ENCODE measurements at regions not wholly inside any gene's neighbourhood (a gene's known extent, or its start where the extent isn't known, plus 50 kb on each side); places are given as distances from the start of the nearest gene placed in this dataset.
A peak's percentile ranks its signal among the peaks of the same experiment; 100 is the strongest.

- Mint-ChIP-seq H3K36me3 (ENCODE audit: low read depth) (no peaks in the 10 kb centered on the region), H3K4me1 (no peaks in the 10 kb centered on the region), H3K27ac (no peak overlapping the region), H3K27me3 (peaks cover 19% of the 10 kb centered on the region), H3K9me3 (no peaks in the 10 kb centered on the region), H3K4me3 (no peak overlapping the region)
- ChIA-PET CTCF (no interaction called here), POLR2A (no interaction called here)
- no peak for DNase-seq
Measured at GRCh38 chr1:60994828-60995492, 87.4 kb upstream of the NFIA start.

DNA sequence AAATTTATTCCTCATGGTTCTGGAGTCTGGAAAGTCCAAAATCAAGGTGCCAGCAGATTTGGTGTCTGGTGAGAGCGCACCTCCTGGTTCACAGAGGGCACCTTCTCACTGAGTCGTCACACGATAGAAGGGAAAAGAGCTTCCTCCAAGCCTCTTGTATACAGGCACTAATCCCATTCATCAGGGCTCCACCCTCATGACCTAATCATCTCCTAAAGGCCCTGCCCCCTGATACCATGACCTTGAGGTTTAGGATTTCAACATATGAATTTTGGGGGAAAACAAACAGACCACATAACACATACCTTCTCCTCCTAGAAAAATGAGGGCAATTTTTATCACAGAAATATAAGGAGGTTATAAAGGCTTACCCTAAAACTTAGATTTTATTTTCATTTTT lies 88.0 kb upstream of the NFIA start:
- H3K27ac Mint-ChIP-seq, result no peak overlapping the region
- H3K27me3 Mint-ChIP-seq, result peaks cover 19% of the 10 kb centered on the region
- no peak for DNase-seq
- H3K4me3 Mint-ChIP-seq, result no peak overlapping the region
- no peaks in the 10 kb centered on the region for H3K36me3 Mint-ChIP-seq (ENCODE audit: low read depth)
- H3K4me1 Mint-ChIP-seq, result no peaks in the 10 kb centered on the region
- ChIA-PET CTCF (no interaction called here), POLR2A (no interaction called here)
- H3K9me3 Mint-ChIP-seq, result no peaks in the 10 kb centered on the region

- Mint-ChIP-seq H3K27me3 (peaks cover 19% of the 10 kb centered on the region), H3K4me3 (no peak overlapping the region), H3K9me3 (no peaks in the 10 kb centered on the region), H3K36me3 (ENCODE audit: low read depth) (no peaks in the 10 kb centered on the region), H3K27ac (no peak overlapping the region), H3K4me1 (no peaks in the 10 kb centered on the region)
- ChIA-PET POLR2A (no interaction called here), CTCF (no interaction called here)
- DNase-seq, result no peak
Measured at GRCh38 chr1:60992165-60992564, 90.2 kb upstream of the NFIA start.

GRCh38 chr1:60990714-60991090 lies 91.7 kb upstream of the NFIA start:
- ChIA-PET CTCF (no interaction called here), POLR2A (no interaction called here)

DNA sequence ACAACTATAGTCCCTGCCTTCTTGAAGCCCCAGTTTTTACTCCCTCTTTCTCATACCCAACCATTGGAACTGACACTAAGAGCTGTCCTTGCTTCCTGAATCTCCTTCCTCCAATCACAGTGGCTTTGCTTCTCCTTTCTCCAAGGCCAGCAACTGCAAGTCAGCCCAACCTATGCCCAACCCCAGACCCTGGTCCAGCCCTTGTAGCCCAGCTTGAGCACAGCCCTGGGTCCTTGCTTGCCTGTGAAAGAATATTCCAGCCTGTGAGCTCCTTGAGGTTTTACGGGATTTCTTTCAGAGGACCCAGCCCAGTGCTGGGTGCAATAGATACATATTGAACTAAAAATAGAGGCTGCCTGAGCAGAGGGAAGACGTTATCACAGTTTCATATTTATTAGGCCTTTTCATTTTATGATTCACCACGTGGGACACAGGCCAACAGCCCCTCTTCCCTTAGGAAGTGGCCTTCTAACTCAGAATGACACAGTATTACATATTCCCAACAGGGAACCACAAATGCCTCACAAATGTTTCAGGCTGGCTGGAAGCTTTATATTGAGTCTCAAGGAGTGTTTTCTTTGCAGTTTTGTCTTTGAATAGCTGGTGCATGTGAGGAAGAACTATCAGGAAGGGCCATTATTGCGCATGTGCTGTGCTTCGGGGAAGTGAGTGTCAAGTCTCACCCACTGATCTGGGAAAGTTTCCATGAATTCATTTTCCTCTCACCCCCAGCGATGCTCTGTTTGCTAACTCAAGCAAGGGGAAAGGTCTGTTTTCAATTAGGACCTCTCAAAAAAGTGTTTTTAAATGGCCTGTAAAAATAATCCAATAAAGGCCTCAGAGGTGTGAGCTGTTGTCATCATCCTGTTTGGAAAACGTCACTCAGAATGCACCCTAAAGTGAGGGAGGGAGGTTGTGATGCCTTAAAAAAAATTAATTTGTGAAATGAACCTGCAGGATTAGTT lies 92.3 kb upstream of the NFIA start:
- H3K27me3 Mint-ChIP-seq, result peaks cover 19% of the 10 kb centered on the region
- no peak overlapping the region for H3K27ac Mint-ChIP-seq
- H3K36me3 Mint-ChIP-seq (ENCODE audit: low read depth), result no peaks in the 10 kb centered on the region
- no peak overlapping the region for H3K4me3 Mint-ChIP-seq
- ChIA-PET CTCF (no interaction called here), POLR2A (interaction anchor here (0.6 kb wide), 1 partner anchor 192 kb away, joined by 3 read pairs; no protein-coding TSS in a partner anchor)
- no peak for DNase-seq
- no peaks in the 10 kb centered on the region for H3K9me3 Mint-ChIP-seq
- H3K4me1 Mint-ChIP-seq, result no peaks in the 10 kb centered on the region

More at GRCh38 chr1:60990714-60991090, 91.7 kb upstream of the NFIA start:
- Mint-ChIP-seq H3K36me3 (ENCODE audit: low read depth) (no peaks in the 10 kb centered on the region), H3K4me3 (no peak overlapping the region), H3K4me1 (no peaks in the 10 kb centered on the region), H3K27me3 (peaks cover 19% of the 10 kb centered on the region), H3K27ac (no peak overlapping the region), H3K9me3 (no peaks in the 10 kb centered on the region)
- no peak for DNase-seq

GRCh38 chr1:60988891-60989290 lies 93.5 kb upstream of the NFIA start:
- no peak for DNase-seq
- Mint-ChIP-seq H3K27ac (no peak overlapping the region), H3K27me3 (peaks cover 19% of the 10 kb centered on the region), H3K4me3 (no peak overlapping the region), H3K9me3 (no peaks in the 10 kb centered on the region), H3K36me3 (ENCODE audit: low read depth) (no peaks in the 10 kb centered on the region), H3K4me1 (peaks cover 2% of the 10 kb centered on the region)
- ChIA-PET CTCF (no interaction called here), POLR2A (no interaction called here)

- H3K36me3 Mint-ChIP-seq (ENCODE audit: low read depth), result no peaks in the 10 kb centered on the region
- H3K4me3 Mint-ChIP-seq, result no peak overlapping the region
- DNase-seq, result no peak
- ChIA-PET POLR2A (no interaction called here), CTCF (no interaction called here)
- peaks cover 9% of the 10 kb centered on the region for H3K27me3 Mint-ChIP-seq
- peaks cover 4% of the 10 kb centered on the region for H3K4me1 Mint-ChIP-seq
- H3K27ac Mint-ChIP-seq, result no peak overlapping the region
- H3K9me3 Mint-ChIP-seq, result no peaks in the 10 kb centered on the region
Measured at GRCh38 chr1:60987904-60988303, 94.5 kb upstream of the NFIA start.

DNA sequence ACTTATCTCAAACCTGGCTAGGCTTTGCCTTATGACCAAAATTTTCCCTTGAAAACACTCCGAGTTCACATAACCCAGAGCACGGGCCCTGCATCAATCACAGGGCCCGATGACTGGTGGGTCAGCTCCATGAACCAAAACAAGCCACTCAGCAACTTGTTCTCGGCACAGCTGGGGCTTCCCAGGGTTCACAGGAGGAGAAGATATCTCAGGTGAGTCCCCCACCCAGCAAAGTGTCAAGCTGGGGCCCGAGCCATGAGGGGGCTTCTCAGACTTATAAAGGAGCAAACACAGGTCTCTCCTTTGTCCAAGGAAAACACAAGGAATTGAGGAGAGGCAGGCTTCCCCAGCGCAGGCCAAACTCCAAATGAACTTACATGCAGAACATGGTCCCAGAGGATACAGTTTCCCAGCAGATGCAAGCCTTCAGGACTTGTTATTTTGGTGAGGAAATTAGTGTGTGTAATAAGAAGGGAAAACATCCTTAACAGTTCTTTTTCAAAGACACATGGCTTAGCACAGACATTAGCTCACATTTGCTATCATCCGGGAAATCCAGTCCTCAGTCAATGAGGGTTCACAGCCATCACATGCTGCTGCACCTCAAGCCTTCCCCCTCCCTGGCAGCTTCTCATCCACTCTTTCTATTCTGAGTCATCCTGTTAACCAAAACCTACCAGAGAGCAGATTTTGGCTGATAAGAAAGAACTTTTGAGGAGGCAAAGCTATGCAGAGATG lies 98.1 kb upstream of the NFIA start:
- Mint-ChIP-seq H3K27ac (no peak overlapping the region), H3K36me3 (ENCODE audit: low read depth) (no peaks in the 10 kb centered on the region), H3K9me3 (no peaks in the 10 kb centered on the region), H3K4me1 (peaks cover 4% of the 10 kb centered on the region), H3K27me3 (no peaks in the 10 kb centered on the region), H3K4me3 (no peak overlapping the region)
- DNase-seq, result no peak
- ChIA-PET CTCF (interaction anchor here (1.2 kb wide), 1 partner anchor 66 kb away, joined by 3 read pairs; no protein-coding TSS in a partner anchor), POLR2A (no interaction called here)

GRCh38 chr1:60983701-60984061 lies 98.7 kb upstream of the NFIA start:
- DNase-seq, result no peak
- Mint-ChIP-seq H3K27me3 (no peaks in the 10 kb centered on the region), H3K4me1 (peaks cover 6% of the 10 kb centered on the region), H3K36me3 (ENCODE audit: low read depth) (no peaks in the 10 kb centered on the region), H3K4me3 (no peak overlapping the region), H3K9me3 (no peaks in the 10 kb centered on the region), H3K27ac (no peak overlapping the region)
- ChIA-PET CTCF (no interaction called here), POLR2A (no interaction called here)

- H3K36me3 Mint-ChIP-seq (ENCODE audit: low read depth), result no peaks in the 10 kb centered on the region
- no peak overlapping the region for H3K4me3 Mint-ChIP-seq
- POLR2A ChIA-PET, result no interaction called here
- CTCF ChIA-PET, result interaction anchor here (0.5 kb wide), 1 partner anchor 470 kb away, joined by 3 read pairs; no protein-coding TSS in a partner anchor
- no peaks in the 10 kb centered on the region for H3K9me3 Mint-ChIP-seq
- H3K27me3 Mint-ChIP-seq, result no peaks in the 10 kb centered on the region
- no peak overlapping the region for H3K27ac Mint-ChIP-seq
- DNase-seq, result no peak
- H3K4me1 Mint-ChIP-seq, result peaks cover 6% of the 10 kb centered on the region
Measured at GRCh38 chr1:60982539-60982938, 99.8 kb upstream of the NFIA start.

DNA sequence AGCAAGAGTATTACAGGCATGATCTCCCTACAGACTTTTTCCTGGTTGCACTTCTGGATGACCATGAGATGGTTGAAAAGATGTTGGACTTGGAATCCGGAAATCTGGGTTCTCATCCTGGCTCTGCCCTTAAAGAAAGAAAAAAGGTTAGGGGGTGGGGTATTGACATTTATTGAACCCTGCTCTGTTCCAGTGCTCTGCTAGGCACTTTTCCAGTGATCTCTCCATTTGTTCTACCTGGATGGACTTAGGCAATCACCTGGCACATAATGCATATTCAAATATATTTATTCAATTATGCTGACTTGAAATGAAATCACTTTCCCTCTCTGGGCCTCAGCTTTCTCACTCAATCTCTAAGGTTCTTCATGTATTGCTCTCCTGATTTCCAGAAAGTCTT lies 101.0 kb upstream of the NFIA start:
- POLR2A ChIA-PET, result no interaction called here
- CTCF ChIA-PET, result interaction anchor here (0.8 to 3.3 kb wide), 2 partner anchors 61 to 69 kb away, joined by 3 to 21 read pairs; no protein-coding TSS in a partner anchor
- DNase-seq, result no peak
- Mint-ChIP-seq H3K27ac (no peak overlapping the region), H3K36me3 (ENCODE audit: low read depth) (no peaks in the 10 kb centered on the region), H3K9me3 (no peaks in the 10 kb centered on the region), H3K27me3 (peaks cover 5% of the 10 kb centered on the region), H3K4me1 (peaks cover 6% of the 10 kb centered on the region), H3K4me3 (no peak overlapping the region)

DNA sequence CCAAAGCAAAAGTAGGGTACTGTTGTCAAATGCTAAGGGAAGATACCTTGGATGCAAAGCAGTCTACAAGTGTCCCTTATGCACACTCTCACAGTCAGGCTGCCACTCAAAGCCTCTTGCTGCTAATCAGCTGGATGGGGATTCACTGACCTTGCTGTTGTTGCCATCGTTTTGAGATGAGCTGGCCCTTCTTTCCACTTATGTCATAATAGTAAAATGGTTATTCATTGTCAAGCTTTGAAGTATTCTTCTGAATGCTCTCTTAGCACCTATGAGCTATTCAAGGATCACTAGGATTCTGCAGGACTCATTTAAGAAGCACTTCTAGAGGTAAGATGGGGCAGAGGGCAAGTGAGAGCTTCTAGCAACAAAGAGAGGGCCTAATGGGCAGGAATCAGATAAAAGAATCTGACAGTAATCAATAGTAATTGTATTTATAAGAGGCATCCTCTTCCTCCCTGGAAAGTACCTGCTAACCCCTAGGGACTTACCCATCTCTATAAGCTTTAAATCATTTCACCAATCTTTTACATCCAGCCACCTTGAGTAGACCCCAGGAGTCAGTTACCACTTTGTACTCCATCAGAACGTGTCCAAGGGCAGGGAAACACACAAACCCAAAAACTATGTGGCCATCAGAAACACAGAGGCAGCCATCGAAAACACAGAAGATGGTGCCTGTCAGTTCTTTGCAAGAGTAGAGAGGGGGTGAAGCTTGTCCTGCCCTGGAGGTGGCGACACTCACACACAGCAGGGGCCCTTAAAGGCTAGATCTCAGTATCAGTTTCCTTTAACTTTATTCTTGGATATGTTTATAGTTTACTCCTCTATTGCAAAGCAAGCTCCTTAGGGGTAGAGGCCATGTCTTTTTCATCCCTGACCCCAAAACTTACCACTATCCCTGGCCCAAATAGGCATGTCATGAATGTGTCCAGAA lies 103.7 kb upstream of the NFIA start:
- H3K27ac Mint-ChIP-seq, result no peak overlapping the region
- no peak overlapping the region for H3K4me3 Mint-ChIP-seq
- H3K27me3 Mint-ChIP-seq, result peaks cover 10% of the 10 kb centered on the region
- DNase-seq, result peak; percentile 40
- peaks cover 2% of the 10 kb centered on the region for H3K4me1 Mint-ChIP-seq
- no peaks in the 10 kb centered on the region for H3K36me3 Mint-ChIP-seq (ENCODE audit: low read depth)
- CTCF ChIA-PET, result interaction anchor here (0.6 to 3.3 kb wide), 12 partner anchors 40 to 610 kb away, joined by 3 to 21 read pairs (median 3); no protein-coding TSS in a partner anchor
- POLR2A ChIA-PET, result no interaction called here
- H3K9me3 Mint-ChIP-seq, result no peaks in the 10 kb centered on the region
